Neural progenitor cell (in vitro differentiated cells): ENCODE measurements at regions not wholly inside any gene's neighbourhood (a gene's known extent, or its start where the extent isn't known, plus 50 kb on each side); places are given as distances from the start of the nearest gene placed in this dataset.

Source experiments
- DNase-seq: peaks from one replicate; pipeline ENCODE4 v3.0.0-alpha.2; 2016; ENCODE audit warnings: low spot score
- H2AFZ ChIP-seq: fragments of 200-600 bp; sonication (generic); replicated peaks from 2 replicates; pipeline ENCODE4 v1.6.1; 2016; ENCODE audit warnings: antibody characterized with exemption
- H3F3A ChIP-seq: fragments of 200-600 bp; sonication (generic); 2 replicates; pipeline ENCODE4 v1.6.1; 2016; ENCODE audit warnings: antibody characterized with exemption, low read depth
- H3K27ac ChIP-seq: fragments of 200-600 bp; sonication (generic); 2 replicates; pipeline ENCODE4 v1.5.1; 2016; ENCODE audit warnings: mild to moderate bottlenecking
- H3K27me3 ChIP-seq: fragments of 200-600 bp; sonication (generic); 2 replicates; pipeline ENCODE4 v1.6.1; 2016; ENCODE audit warnings: mild to moderate bottlenecking, moderate library complexity
- H3K36me3 ChIP-seq: fragments of 200-600 bp; sonication (generic); 2 replicates; pipeline ENCODE4 v1.5.1; 2016
- H3K4me1 ChIP-seq: fragments of 200-600 bp; sonication (generic); 2 replicates; pipeline ENCODE4 v1.6.1; 2016; ENCODE audit warnings: mixed run types
- H3K4me2 ChIP-seq: fragments of 200-600 bp; sonication (generic); 2 replicates; pipeline ENCODE4 v1.6.1; 2016
- H3K4me3 ChIP-seq: fragments of 200-600 bp; sonication (generic); 2 replicates; pipeline ENCODE4 v1.5.1; 2016
- H3K79me2 ChIP-seq: fragments of 200-600 bp; sonication (generic); 2 replicates; pipeline ENCODE4 v1.6.1; 2016; ENCODE audit warnings: low read depth
- H3K9ac ChIP-seq: fragments of 200-600 bp; sonication (generic); 2 replicates; pipeline ENCODE4 v1.6.1; 2016
- H3K9me3 ChIP-seq: fragments of 200-600 bp; sonication (generic); 2 replicates; pipeline ENCODE4 v1.5.1; 2016; ENCODE audit warnings: low read depth
- H4K20me1 ChIP-seq: fragments of 200-600 bp; sonication (generic); 2 replicates; pipeline ENCODE4 v1.6.1; 2016; ENCODE audit warnings: low read depth
- H3K27ac Mint-ChIP-seq: 3 replicates; pipeline ENCODE4 v1.8.0; 2021; ENCODE audit warnings: mixed read lengths
- H3K27me3 Mint-ChIP-seq: 2 replicates; pipeline ENCODE4 v1.8.0; 2022; ENCODE audit warnings: low read depth, mild to moderate bottlenecking, inconsistent platforms, moderate library complexity, mixed read lengths; ENCODE audit not compliant: insufficient read depth
- H3K36me3 Mint-ChIP-seq: 3 replicates; pipeline ENCODE4 v1.8.0; 2021; ENCODE audit warnings: mixed read lengths
- H3K4me1 Mint-ChIP-seq: 3 replicates; pipeline ENCODE4 v1.8.0; 2021; ENCODE audit warnings: mixed read lengths
- H3K4me3 Mint-ChIP-seq: 3 replicates; pipeline ENCODE4 v1.8.0; 2021; ENCODE audit warnings: mild to moderate bottlenecking, moderate library complexity, mixed read lengths
- H3K9me3 Mint-ChIP-seq: 3 replicates; pipeline ENCODE4 v1.8.0; 2020; ENCODE audit warnings: mixed read lengths
- EZH2 ChIP-seq: fragments of 200-600 bp; sonication (generic); IDR thresholded peaks from 2 replicates; pipeline ENCODE4 v1.6.1; 2017; ENCODE audit warnings: antibody characterized with exemption, mild to moderate bottlenecking, moderate library complexity
- EZH2phosphoT487 ChIP-seq: fragments of 200-600 bp; sonication (generic); IDR thresholded peaks from 2 replicates; pipeline ENCODE4 v1.6.1; 2017; ENCODE audit warnings: antibody characterized with exemption
- TF ChIP-seq, protein P1 (sequence below): fragments of 200-600 bp; sonication (generic); IDR thresholded peaks from 2 replicates; pipeline ENCODE4 v1.5.1; 2017; ENCODE audit warnings: antibody characterized with exemption, mild to moderate bottlenecking

DNA sequence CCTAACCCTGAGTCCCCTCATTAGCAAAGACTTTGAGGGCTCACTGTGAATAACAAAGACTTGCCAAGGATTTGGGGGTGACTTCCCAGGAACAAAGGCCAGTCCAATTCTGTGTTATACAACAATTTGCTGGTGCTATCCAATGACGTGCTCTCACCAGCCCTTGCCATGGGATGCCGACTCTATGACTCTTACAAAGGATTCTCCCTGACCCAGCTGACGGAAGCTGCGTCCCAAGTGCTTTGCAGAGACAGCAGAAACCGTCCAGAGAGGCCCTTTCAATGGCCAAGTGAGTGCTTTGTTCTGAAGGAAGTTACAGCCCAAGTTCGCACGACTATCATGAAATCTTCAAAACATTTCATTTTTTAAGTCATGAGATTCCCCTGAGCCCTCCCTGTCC is 345.3 kb upstream of the TNRC6C start:
- Mint-ChIP-seq H3K4me3 (no peak overlapping the region), H3K4me1 (peaks cover 13% of the 10 kb centered on the region), H3K36me3 (no peaks in the 10 kb centered on the region), H3K27ac (no peak overlapping the region), H3K27me3 (peaks cover 14% of the 10 kb centered on the region), H3K9me3 (peaks cover 2% of the 10 kb centered on the region)
- TF ChIP-seq EZH2phosphoT487: no peak
- TF ChIP-seq, protein P1, sequence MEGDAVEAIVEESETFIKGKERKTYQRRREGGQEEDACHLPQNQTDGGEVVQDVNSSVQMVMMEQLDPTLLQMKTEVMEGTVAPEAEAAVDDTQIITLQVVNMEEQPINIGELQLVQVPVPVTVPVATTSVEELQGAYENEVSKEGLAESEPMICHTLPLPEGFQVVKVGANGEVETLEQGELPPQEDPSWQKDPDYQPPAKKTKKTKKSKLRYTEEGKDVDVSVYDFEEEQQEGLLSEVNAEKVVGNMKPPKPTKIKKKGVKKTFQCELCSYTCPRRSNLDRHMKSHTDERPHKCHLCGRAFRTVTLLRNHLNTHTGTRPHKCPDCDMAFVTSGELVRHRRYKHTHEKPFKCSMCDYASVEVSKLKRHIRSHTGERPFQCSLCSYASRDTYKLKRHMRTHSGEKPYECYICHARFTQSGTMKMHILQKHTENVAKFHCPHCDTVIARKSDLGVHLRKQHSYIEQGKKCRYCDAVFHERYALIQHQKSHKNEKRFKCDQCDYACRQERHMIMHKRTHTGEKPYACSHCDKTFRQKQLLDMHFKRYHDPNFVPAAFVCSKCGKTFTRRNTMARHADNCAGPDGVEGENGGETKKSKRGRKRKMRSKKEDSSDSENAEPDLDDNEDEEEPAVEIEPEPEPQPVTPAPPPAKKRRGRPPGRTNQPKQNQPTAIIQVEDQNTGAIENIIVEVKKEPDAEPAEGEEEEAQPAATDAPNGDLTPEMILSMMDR: no peak
- TF ChIP-seq EZH2: no peak
- H3K27ac ChIP-seq: no peak overlapping the region
- DNase-seq: no peak
- no peaks in the 10 kb centered on the region for H3F3A ChIP-seq
- H3K9ac ChIP-seq: no peak overlapping the region
- H4K20me1 ChIP-seq: no peaks in the 10 kb centered on the region
- no peaks in the 10 kb centered on the region for H3K79me2 ChIP-seq
- H3K9me3 ChIP-seq: no peaks in the 10 kb centered on the region
- H3K4me1 ChIP-seq: peaks cover under 1% of the 10 kb centered on the region
- H3K36me3 ChIP-seq: no peaks in the 10 kb centered on the region
- H3K27me3 ChIP-seq: no peaks in the 10 kb centered on the region
- no peak overlapping the region for H3K4me2 ChIP-seq
- no peak overlapping the region for H2AFZ ChIP-seq
- H3K4me3 ChIP-seq: no peak overlapping the region

DNA sequence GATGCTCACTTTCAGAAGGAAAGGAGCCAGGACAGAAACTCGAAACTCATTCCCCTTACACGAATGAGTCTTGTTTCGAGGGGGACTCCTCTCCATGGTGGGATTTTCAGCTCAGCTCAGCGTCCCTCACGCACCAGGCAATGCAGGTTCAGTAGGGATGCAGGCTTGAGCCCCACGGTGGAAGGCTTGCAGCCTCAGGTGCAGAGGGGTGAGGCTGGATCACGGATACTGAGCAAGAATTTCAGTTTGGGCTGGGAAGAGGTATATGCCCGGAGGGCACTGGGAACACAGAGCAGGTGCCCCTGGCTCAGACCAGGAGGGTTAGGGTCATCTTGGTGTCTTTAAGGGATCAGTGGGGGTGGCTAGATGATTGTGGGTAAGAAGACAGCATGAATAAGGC is 344.9 kb upstream of the TNRC6C start:
- Mint-ChIP-seq H3K4me1 (peaks cover 16% of the 10 kb centered on the region), H3K27me3 (peaks cover 12% of the 10 kb centered on the region), H3K4me3 (no peak overlapping the region), H3K36me3 (no peaks in the 10 kb centered on the region), H3K27ac (no peak overlapping the region), H3K9me3 (peaks cover 2% of the 10 kb centered on the region)
- no peak for DNase-seq
- Histone ChIP-seq H3K9ac (no peak overlapping the region), H3K27me3 (no peaks in the 10 kb centered on the region), H3K36me3 (no peaks in the 10 kb centered on the region), H3K79me2 (no peaks in the 10 kb centered on the region), H3K4me1 (peaks cover 5% of the 10 kb centered on the region), H3K4me2 (no peak overlapping the region), H2AFZ (no peak overlapping the region), H3K4me3 (no peak overlapping the region), H3F3A (no peaks in the 10 kb centered on the region), H3K27ac (no peak overlapping the region), H4K20me1 (no peaks in the 10 kb centered on the region), H3K9me3 (no peaks in the 10 kb centered on the region)
- TF ChIP-seq, protein P1: no peak
- TF ChIP-seq EZH2phosphoT487 (no peak), EZH2 (no peak)

DNA sequence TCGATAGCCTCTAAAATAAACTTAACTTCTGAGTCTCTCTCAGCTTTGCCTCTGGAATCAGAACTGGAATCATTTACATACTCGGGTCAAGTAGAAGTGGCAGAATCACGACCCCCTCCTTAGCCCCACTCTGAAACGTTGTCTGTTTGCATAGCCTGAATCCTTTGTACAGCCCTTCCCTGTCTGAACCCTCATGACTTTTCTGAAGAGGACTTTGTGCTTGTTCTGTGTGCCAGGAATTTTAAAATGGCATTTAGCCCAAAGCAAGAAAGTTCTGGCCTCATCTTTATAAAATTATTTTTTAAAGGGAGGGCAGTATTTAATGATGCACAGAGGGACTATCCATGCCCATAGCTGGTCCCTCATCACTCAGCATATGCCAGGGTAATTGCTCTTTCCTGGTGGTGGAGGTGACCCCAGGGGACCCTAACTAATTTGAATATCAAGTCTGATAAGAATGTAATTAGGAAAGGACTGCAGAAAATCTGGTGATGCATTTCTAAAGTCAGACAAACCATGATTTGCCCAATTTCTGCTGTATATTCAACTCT is 342.7 kb upstream of the TNRC6C start:
- no peaks in the 10 kb centered on the region for H3F3A ChIP-seq
- no peak overlapping the region for H3K4me3 Mint-ChIP-seq
- H3K9me3 ChIP-seq: no peaks in the 10 kb centered on the region
- no peak for DNase-seq
- peaks cover 12% of the 10 kb centered on the region for H3K27me3 Mint-ChIP-seq
- no peak overlapping the region for H3K4me3 ChIP-seq
- peaks cover 5% of the 10 kb centered on the region for H3K4me1 ChIP-seq
- no peak overlapping the region for H3K9ac ChIP-seq
- H3K27me3 ChIP-seq: no peaks in the 10 kb centered on the region
- no peaks in the 10 kb centered on the region for H3K79me2 ChIP-seq
- H4K20me1 ChIP-seq: no peaks in the 10 kb centered on the region
- TF ChIP-seq EZH2phosphoT487 (no peak), EZH2 (no peak)
- TF ChIP-seq, protein P1: no peak
- H3K36me3 ChIP-seq: no peaks in the 10 kb centered on the region
- no peak overlapping the region for H3K4me2 ChIP-seq
- H3K27ac ChIP-seq: no peak overlapping the region
- H3K9me3 Mint-ChIP-seq: peaks cover 10% of the 10 kb centered on the region
- H3K4me1 Mint-ChIP-seq: peaks cover 12% of the 10 kb centered on the region
- H3K27ac Mint-ChIP-seq: no peak overlapping the region
- no peak overlapping the region for H2AFZ ChIP-seq
- no peaks in the 10 kb centered on the region for H3K36me3 Mint-ChIP-seq
